ENCODE measurements at regions not wholly inside any gene's neighbourhood (a gene's known extent, or its start where the extent isn't known, plus 50 kb on each side); places are given as distances from the start of the nearest gene placed in this dataset.

DNA sequence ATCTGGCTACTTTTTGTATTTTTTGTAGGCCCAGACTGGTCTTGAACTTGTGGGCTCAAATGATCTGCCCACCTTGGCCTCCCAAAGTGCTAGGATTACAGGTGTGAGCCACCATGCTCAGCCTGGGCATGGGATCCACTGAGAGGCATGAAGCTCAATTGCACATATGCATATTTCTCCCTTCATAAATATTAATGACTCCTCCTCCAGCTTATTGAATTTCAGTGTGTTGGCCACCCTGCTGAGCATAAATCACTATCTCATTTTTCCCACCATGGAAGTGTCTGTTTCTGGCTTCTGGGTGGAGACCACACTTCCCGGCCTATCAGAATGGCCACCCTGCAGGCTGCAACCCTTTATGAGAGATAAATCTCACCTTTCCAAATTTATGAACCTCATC lies 53.6 kb upstream of the KIF16B start:
- Histone ChIP-seq H2BK12ac (ENCODE audit: insufficient read length, low read depth, low read length) (no peak overlapping the region), H3K79me1 (ENCODE audit: insufficient read depth, low read depth, low read length, poor library complexity, severe bottlenecking) (no peaks in the 10 kb centered on the region), H2BK5ac (ENCODE audit: insufficient read length, low read length) (no peak overlapping the region), H3K4me1 (ENCODE audit: insufficient read depth, low read length) (no peaks in the 10 kb centered on the region), H3K56ac (ENCODE audit: insufficient read length, low read depth, low read length) (no peak overlapping the region), H3K9me3 (ENCODE audit: control insufficient read depth, low read depth, low read length) (no peaks in the 10 kb centered on the region), H3K27me3 (ENCODE audit: insufficient read depth, low read length) (no peaks in the 10 kb centered on the region), H2BK120ac (ENCODE audit: low read depth, low read length, poor library complexity, severe bottlenecking) (no peak overlapping the region), H3K4ac (ENCODE audit: low read depth, low read length) (no peak overlapping the region), H3K18ac (ENCODE audit: insufficient read length, low read depth, low read length) (no peak overlapping the region), H4K5ac (ENCODE audit: insufficient read length, low read depth, low read length) (no peak overlapping the region), H3K9ac (ENCODE audit: extremely low read depth, insufficient read length, low read length) (no peak overlapping the region), H2AFZ (ENCODE audit: low read length) (no peak overlapping the region), H4K8ac (replicated peaks; ENCODE audit: insufficient read length, low read depth, low read length) (no peak overlapping the region), H3K79me2 (ENCODE audit: insufficient read depth, low read length) (no peaks in the 10 kb centered on the region), H3K4me2 (ENCODE audit: insufficient read depth, insufficient read length, low read length) (no peak overlapping the region), H3K14ac (ENCODE audit: insufficient read depth, low read length) (no peak overlapping the region), H3K27ac (ENCODE audit: insufficient read length, low read depth, low read length) (no peak overlapping the region), H2AK5ac (ENCODE audit: insufficient read length, low read length) (no peak overlapping the region), H3K23me2 (ENCODE audit: insufficient read length, low read depth, low read length, poor library complexity, severe bottlenecking) (no peaks in the 10 kb centered on the region), H3K23ac (ENCODE audit: insufficient read length, low read depth, low read length) (no peak overlapping the region), H4K91ac (ENCODE audit: insufficient read length, low read depth, low read length) (no peak overlapping the region), H3T11ph (ENCODE audit: low read length) (no peak overlapping the region), H2BK20ac (ENCODE audit: low read depth, low read length, poor library complexity, severe bottlenecking) (no peak overlapping the region), H4K20me1 (ENCODE audit: control insufficient read depth, insufficient read depth, insufficient read length) (no peaks in the 10 kb centered on the region), H2BK15ac (ENCODE audit: low read depth, low read length) (no peak overlapping the region)
- Mint-ChIP-seq H3K27ac (no peak overlapping the region), H3K4me3 (no peak overlapping the region), H3K27me3 (ENCODE audit: low read depth) (no peaks in the 10 kb centered on the region), H3K9me3 (peaks cover 0 to 3% of the 10 kb centered on the region in 2 experiments; a peak in 2 of 5 replicates), H3K4me1 (peaks cover 3 to 5% of the 10 kb centered on the region in 2 experiments; a peak in 1 of 4 replicates), H3K36me3 (ENCODE audit: insufficient read depth in 1 of 3, low read depth in 3 of 3) (peaks cover 0 to 4% (median 2%) of the 10 kb centered on the region in 3 experiments; a peak in 3 of 7 replicates)
- TF ChIP-seq, protein P1, sequence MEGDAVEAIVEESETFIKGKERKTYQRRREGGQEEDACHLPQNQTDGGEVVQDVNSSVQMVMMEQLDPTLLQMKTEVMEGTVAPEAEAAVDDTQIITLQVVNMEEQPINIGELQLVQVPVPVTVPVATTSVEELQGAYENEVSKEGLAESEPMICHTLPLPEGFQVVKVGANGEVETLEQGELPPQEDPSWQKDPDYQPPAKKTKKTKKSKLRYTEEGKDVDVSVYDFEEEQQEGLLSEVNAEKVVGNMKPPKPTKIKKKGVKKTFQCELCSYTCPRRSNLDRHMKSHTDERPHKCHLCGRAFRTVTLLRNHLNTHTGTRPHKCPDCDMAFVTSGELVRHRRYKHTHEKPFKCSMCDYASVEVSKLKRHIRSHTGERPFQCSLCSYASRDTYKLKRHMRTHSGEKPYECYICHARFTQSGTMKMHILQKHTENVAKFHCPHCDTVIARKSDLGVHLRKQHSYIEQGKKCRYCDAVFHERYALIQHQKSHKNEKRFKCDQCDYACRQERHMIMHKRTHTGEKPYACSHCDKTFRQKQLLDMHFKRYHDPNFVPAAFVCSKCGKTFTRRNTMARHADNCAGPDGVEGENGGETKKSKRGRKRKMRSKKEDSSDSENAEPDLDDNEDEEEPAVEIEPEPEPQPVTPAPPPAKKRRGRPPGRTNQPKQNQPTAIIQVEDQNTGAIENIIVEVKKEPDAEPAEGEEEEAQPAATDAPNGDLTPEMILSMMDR (conservative IDR thresholded peaks at IDR 0.05) = no peak
- no peak for DNase-seq
- WGBS (ENCODE audit: extremely low coverage, insufficient read length, low lambda C conversion rate) = no CpG with 5 or more reads among the region's 1 CpG
